ENCODE measurements at regions not wholly inside any gene's neighbourhood (a gene's known extent, or its start where the extent isn't known, plus 50 kb on each side); places are given as distances from the start of the nearest gene placed in this dataset.
A peak's percentile ranks its signal among the peaks of the same experiment; 100 is the strongest.

DNA sequence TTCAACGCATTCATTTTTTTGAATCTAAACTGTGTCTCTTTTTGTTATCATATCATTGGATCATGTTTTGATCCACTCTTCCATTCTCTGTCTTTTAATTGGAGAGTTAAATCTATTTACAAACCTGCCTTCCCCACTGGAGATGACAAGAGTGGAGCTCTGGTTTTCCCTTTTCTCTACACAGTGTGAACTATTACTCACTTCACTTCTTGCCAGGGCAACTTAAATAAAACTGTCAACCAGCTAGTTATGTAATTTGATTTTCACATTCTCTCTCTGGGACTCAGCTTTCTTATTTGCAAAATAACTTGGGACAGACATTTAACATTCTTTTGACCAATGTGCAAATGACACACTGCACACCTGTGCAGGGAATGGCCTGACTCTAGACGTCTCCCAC lies 230.8 kb upstream of the CST7 start:
- DNase-seq: no peak

DNA sequence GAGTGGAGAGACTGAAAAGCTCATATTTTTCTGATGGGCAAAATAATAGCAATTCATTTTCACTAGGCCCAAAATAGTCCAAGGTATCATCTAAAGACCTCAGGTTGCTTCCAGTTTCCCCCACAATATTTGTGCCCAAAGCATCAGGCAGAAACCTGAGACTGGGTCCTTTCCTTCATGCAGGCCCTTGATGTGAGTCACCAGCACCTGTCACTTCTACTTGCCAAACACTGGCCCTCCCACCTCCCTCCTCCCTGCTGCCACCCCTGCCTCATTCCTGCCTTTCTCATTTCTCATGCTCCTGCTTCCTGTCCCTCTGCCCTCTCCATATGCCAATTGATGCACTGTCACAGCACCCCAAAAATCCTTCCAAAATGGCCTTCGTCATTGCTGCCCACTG lies 230.4 kb upstream of the CST7 start:
- DNase-seq: no peak

DNA sequence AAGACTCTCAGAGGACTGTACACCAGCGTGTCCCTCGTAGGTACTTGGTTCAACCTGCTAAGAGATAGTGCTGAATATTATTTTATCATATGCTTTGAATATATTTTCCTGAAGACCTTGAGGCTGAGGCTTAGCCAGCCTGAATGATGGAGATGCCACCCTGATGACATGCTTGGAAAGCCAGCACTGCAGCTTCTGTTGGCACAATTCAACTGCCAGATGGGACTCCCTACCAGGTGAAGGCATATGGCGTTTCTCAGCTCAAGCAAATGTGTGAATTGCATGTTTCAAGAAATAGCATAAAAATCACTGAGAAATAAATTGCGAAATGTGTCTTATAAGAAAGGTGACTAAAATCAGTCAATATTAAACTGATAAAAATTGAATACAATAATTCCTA lies 228.1 kb upstream of the CST7 start:
- no peak for DNase-seq

DNA sequence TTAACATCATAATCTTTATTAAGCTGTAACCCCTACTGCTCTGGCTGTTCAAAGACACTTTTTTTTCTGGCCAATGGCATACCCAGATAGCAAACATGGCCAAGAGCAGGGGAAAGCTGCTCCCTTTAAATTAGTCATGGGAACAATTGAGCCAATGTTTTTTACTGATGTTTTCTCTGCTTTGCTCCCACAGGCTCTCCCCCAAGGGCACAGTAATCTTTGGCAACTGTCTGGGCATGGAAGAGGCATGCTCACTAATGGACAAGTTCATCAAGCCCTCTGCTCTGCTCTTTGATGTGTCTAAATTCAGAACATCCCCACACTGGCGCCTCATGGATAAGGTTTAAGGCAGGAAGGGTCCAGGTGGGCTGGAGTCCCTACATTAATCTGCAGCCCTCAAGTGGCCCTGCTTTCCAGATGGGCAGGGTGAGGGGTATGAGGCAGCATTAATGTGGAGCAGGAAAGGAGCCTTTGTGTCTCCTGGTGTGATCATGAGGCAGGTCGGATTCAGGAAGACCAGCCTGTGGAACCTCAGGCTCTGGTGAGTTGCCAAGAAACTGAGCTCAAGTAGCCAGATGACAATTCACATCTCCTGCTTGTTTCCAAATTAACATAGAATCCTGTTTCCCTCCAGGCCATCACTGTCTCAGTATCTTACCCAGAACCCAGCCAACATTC lies 227.0 kb upstream of the CST7 start:
- DNase-seq: peak; percentile 16

DNA sequence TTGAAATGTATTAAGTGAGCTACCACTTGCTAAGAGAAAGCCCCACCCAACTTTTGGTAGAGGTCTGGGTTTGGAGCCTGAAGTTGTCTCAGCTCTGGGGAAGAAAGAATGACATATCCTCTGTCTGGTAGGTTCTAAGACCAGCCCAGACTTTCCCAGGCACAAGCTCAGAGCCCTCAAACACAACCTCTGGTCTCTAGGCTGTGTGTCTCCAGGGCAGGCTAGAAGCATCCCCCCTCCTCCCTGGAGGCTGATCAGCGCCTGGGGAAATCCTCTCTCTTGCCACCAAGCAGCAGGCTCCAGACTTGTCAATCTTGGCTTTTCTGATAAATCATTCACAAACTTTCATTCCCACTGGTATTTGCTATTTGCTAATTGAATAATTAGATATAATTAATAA lies 226.5 kb upstream of the CST7 start:
- DNase-seq: no peak

DNA sequence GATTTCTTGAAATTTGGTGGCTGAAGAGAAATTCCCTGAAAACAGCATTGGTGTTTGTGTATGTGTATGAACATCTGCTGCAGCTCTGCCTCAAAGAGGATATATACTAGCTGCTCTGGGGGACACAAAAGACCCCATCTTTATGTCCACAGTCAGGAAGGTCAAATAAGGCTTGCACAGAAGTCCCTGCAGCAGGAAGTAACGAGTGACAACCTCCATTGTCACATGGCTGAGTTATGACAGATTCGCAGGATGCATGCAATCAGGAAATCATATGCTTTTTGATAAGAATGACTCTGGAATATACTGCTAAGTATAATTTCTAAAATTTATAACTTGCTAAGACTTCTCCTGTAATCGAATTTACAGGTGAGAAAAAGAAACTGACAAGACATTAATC lies 225.9 kb upstream of the CST7 start:
- no peak for DNase-seq

DNA sequence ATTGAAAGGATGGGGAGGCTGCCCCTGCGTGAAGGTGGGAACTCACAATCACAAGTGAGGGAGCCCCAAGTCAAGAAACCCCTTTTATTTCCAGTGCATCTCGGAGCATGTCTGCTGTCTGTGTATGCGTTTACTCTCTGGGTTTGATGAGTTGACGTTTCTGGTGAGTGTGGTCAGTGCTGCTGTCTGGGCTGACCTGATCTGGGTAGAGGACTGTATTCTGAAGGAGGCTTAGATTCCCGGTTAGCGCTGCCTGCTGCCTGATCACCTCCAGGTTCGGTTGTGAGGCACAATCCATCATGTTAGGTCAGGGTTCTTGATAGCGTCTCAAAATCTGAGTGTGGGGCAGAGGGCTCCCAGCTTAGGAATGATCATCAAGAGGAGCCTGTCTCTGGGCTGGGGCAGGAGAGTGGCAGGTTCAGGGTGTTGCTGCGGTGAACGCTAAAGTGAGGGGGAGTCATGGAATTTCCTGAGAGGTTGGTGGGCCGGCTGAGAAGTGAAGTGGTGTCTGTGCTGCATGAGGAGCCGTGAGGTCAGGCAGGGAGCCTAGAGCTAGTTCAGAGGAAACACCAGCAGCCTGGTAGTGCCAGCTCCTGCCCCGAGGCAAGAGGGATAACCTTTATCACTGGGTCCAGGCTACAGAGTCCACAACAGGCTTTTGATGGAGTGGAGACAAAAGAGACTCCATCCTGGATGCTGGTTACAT lies 225.3 kb upstream of the CST7 start:
- DNase-seq: no peak

DNA sequence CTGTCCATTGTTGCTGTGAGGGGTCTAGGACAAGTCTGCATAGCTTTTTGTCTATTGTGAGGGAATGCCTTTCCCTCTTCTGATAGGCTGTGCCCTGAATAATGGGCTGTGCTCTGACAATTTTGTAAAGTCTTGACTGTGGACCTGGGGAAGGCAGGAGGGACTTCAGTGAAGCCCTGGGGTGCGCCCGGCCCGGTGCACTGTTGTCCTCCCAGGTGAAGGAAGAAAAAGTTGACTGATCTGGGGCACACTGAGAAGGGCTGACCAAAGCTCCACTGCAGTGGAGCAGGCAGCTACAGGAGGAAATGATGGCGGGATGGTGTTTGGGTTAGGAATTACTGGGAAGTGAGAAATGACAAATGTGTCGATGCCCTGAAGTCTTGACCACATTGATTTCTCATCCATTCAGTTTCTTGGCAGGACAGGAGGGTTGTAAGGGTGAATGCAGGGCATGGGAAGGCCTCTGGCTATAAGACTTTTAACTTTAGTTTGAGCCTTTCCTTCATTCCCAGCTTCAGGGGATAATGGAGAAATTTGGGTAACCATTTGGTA lies 224.0 kb upstream of the CST7 start:
- no peak for DNase-seq

DNA sequence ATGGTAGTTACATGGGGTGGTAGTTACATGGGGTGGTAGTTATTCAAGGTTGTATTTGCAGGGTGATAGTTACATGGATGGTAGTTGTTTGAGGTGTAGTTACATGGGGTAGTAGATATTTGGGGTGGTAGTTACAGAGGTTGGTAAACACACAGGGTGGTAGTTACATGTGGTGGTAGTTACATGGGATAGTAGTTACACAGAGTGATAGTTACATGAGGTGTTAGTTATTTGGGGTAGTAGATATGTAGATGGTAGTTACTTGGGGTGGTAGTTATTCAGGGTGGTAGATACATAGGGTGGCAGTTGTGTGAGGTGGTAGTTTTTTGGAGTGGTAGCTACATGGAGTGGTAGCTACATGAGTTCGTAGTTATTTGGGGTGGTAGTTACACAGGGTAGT lies 221.3 kb upstream of the CST7 start:
- DNase-seq: no peak

DNA sequence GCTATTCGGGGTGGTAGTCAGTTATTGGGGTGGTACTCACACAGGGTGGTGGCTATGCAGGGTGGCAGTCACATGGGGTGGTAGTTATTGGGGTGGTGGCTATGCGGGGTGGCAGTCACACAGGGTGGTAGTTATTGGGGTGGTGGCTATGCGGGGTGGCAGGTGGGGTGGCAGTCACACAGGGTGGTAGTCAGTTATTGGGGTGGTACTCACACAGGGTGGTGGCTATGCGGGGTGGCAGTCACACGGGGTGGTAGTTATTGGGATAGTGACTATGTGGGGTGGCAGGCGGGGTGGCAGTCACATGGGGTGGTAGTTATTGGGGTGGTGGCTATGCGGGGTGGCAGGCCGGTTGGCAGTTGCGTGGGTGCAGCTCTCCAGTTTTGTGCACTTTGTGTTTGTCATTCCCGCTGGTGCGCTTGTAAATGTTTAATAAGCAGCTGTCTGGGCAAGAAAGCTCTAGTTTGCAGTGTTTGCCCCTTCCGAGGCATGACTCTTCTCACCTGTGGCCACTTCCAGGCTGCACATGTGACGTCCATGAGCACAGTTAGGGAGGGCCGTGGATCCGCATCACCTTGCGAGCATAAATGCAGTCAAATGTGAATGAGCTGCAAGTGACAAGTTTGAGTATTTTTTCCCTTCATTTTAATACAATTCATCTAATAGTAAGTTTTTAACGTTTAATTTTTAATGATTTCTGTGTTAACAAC lies 219.0 kb upstream of the CST7 start:
- no peak for DNase-seq

DNA sequence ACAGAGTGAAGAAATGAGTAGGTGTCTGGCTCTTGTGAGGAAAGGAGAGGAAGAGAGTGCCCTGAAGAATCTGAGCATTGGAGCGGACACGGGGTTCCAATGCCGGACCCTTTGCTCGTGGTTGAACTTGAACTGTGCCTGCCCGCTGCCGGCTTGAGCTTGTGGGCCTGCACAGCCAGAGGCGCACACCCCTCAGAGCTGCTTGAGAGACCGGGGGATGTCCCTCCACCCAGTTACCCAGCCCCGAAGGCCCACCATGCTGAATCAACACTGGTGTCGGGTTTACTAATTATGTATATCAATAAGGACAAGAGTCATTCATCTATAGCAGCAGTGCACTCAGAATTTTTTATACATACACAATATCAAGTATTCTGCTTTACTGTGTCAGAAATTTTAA lies 218.3 kb upstream of the CST7 start:
- DNase-seq: no peak

DNA sequence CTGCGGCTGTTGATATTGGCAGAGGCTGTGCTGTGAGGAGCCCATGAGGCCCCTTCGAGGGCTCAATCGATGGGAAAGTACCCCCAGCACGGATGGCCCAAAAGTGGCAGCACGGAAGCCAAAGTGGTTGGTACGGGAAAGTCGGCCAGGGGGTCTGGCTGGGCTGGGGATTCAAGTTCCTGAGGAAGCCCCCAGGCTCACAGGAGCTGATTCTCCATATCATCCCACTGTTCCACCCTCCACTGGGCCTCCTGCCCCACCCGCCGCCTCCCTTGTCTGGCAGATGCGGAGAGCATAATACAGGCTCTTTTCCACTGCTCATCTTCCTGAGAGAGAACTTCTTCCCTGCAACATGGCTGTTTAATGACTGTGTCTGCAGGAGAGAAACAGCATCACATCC lies 217.8 kb upstream of the CST7 start:
- DNase-seq: no peak

DNA sequence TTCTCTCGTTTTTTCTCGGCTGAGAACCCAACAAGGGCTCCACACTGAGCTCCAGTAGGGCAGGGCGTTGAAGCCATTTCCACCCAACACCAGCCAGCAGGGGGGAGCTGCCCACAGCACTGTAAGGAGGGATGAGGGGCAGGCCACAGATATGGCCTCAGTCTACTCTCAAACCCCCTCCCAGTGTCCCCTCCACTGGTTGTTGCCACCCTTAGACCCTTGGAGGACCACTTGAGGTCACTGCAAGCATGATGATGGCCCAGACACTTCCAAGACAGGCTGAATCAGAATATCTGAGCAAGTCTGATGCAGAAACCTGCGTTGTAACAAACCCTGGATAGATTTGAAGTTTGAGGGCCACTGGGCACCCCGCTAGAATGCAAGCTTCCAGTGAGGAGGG lies 217.0 kb upstream of the CST7 start:
- no peak for DNase-seq

DNA sequence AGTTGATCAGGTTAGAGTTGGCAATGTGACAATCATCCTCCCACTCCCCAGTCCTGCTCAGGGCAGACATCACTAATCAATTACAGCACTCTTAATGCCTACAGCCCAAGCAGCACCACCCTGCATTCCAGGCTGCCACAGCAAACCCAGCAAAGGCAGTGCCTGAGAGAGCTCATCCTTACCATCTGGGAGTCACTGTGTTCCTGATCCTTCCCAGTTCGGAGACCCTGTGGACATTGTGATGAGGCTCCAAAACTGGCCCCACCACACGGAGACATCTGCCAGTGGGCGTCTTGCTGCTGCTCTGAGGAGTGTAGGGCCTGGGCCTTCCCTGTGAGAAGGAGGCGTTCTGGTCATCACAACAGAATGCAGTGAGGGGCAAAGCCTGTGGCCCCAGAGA lies 216.5 kb upstream of the CST7 start:
- no peak for DNase-seq

DNA sequence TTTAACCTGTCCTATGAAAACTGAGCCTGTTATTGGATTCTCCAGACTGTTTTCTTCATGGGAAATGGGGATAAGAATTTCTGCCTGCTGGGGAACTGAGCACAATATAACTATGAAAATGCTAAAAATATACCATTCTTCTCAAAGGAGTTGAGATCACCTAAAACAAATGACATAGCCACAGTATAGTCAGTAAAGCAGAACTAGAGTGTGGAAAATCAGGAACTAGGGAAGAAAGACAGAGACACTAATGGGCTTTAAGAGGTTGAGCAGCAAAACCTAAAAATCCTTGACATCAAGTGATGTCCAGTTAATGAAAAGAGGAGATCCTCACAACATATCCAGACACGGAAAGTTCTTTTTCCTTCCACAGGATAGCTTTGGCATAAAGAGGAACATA lies 215.7 kb upstream of the CST7 start:
- no peak for DNase-seq

DNA sequence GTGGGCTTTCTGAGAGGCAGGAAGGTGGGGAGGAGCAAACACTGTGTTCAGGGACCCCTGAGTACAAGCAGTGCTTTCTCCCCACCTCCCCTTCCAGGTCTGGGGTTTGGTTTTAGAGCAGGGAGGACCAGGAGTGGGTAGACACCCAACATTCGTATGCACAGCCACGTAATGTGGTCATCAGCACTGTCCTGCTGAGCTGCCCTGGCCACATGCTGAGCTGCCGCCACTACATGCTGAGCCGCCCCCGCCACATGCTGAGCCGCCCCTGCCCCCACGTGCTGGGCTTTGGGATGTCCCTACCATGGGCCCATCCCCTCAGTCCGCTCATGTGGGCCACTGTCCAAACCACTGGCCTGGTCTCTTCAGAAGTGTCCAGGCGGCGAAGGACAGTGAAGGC lies 214.9 kb upstream of the CST7 start:
- no peak for DNase-seq

DNA sequence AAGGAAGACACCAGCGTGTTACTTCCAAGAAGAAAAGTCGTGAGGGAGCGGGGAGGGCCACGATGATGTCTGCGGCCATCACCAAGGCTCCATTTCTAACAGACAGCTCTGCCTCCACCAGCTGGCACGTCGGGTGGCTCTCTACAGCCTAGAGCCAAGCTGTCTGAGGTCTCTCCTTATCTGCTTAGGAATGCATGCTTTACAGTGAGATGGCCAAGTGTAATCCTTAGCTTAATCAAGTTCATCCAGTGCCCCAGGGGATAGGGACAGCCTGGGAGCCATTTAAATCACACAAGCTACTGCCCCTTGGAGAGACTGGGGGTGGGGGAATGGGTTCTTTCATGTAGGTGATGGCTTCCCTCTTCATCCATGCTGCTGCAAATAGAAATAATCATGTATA lies 213.8 kb upstream of the CST7 start:
- no peak for DNase-seq

DNA sequence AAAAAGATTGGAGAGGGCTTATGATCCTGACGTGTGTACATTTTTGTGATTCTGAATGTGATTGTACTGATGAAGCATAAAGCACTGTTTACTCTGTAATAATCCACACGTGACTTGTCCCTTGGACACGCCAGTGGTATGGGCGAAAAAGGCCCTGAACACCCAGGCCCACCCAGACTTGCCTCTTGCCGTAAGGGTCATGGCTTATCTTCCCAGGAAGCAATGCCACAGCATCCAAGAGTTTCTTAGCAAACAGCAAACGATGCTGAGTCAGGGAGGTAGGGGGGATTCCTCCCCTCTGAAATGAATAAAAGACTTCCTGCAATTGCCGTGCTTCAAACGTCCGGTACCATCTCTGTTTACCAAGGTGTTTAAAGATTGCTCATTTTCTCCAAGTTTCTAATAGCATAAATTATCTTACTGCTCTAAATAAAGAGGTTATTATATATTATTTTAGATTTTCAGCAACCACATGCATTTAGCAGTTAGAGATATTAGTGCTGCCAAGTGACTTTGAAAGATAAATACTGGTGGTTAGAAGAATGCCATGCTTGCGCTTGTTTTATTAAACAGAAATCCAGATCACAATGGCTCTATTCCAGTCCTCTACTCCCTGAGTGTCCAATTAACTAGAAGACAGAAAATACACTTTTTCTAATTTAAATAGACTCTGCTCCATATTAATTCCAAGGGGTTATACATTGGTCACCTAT lies 212.8 kb upstream of the CST7 start:
- DNase-seq: no peak

DNA sequence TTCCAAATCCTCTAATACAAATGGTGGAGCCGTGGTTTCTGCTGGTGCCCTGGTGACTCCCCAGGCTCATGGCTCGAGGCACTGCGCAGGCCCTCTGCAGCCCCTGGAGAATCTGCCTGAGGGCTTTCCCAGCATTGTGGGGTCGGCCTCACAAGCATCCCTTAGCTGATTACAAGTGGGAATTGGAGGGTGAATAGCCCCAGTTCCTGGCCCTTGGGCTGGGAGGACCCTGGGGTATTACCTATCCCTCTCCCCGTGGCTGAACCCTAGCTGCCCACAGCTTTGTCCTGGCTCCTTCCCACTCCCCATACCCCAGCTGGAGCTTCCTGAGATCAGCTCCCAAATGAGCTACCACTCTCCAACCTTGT lies 212.2 kb upstream of the CST7 start:
- no peak for DNase-seq

DNA sequence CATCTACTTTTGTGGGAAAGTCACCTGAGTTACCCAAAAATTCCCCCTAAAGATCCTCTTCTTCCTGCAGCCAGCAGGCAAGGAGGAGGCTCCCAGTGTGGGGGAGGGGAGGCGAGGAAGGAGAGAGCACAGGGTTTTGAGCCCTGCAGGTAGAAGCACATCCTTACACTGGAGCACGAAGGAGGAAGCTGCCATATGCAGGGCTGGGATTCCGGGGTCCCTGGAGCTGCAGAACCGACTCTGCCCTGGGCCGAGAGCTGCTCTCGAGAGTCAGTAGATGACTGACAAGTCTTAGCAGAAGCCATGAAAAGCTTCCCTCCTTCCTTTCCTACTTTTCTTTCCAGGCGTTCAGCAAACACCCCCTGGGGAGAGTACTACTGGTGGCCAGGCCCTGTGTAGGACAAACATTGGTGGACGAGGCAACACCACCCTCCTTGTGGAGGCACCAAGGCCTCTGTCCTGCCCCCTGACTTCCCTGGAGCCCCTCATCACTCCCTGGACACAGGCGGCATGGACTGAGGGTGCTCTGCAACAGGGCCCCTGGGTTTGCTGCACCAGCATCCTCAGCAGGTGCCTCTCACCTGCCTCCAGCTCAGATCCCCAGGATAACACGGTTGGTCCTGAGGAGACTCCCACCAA lies 211.7 kb upstream of the CST7 start:
- no peak for DNase-seq

DNA sequence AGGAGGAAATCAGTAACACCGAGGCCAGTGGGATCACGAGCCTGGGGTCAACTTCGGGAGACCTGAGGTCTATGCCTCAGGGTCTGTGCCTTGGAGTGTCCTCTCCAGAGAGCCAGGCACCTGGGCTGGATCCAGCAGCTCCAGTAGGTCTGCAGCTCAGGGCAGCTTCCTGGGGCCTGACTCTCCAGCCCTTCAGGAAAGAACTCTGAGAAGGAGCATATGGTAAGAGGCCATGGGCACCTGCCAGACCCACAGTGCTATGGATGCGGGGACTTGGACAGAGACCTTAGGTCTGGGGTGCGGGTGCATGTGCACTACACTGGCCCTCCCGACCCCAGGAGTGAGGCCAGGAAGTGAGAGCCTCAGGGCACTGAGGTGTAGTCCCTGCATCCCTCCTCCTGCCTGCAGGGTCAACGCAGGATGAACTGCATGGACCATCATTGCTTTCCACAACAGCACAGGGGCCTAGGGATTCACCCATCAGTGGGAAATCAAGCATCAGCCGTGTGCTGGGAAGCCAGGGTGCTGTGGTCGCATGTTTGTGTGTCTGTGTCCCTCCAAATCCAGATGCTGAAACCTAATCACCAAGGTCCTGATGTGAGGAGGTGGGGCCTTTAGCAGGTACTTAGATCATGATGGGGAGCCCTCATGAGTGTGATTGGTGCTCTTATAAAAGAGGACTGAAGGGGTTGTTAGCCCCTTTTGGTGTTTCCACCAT lies 210.9 kb upstream of the CST7 start:
- no peak for DNase-seq

DNA sequence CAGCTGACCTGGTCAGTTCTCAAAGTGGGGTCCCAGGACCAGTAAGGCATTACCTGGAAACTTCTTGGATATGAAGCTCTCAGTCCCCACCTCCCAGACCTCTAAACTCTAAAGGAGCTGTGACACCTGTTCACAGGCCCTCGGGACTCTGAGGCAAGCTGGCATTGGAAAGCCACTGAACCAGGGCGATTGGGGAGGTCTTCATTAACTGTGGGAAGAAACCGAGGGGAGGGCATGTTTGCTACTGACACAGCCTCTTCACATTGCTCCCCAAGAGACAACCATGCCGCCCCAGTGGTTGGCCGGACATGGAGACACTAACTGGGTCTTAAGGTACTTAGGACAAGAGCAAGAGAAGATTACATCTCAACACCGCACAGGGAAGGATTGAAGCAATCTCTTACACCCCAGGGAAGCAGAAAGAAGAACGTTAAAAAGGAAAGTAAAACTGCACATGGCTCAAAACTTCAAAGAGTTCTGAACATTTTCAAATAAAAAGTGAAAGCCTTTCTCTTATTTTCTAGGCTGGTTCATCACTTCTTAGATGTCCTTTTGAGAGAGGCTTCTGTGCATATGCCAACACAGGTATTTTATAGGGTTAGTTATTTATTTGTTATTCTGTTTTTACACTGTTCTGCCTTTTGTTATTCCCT lies 210.0 kb upstream of the CST7 start:
- DNase-seq: no peak
